Panc1 (cell line): ENCODE measurements at regions not wholly inside any gene's neighbourhood (a gene's known extent, or its start where the extent isn't known, plus 50 kb on each side); places are given as distances from the start of the nearest gene placed in this dataset.

Experiments used
- POLR2AphosphoS5 ChIP-seq: IDR thresholded peaks from 2 replicates; pipeline ENCODE4 v1.6.1; 2012; ENCODE audit warnings: mild to moderate bottlenecking, low read depth, low read length, moderate library complexity
- REST ChIP-seq, 2 experiments: IDR thresholded peaks; 2 replicates each; pipeline ENCODE4 v1.6.1; 2011 to 2012; ENCODE audit warnings: low read depth in 2 of 2, control low read depth in 1 of 2, low read length in 1 of 2, mild to moderate bottlenecking in 1 of 2, moderate library complexity in 1 of 2; ENCODE audit not compliant: insufficient read depth in 1 of 2
- SIN3A ChIP-seq: IDR thresholded peaks from 2 replicates; pipeline ENCODE4 v1.6.1; 2012; ENCODE audit warnings: low read depth, mild to moderate bottlenecking, low read length, moderate library complexity, borderline replicate concordance; ENCODE audit not compliant: insufficient read depth
- TCF7L2 ChIP-seq: IDR thresholded peaks from 2 replicates; pipeline ENCODE4 v1.6.1; 2011; ENCODE audit warnings: mild to moderate bottlenecking, low read depth, low read length, inconsistent platforms
- TF ChIP-seq, protein P1 (sequence below): fragments of 450-650 bp; IDR thresholded peaks from 2 replicates; pipeline ENCODE4 v1.5.1; 2017; ENCODE audit warnings: mild to moderate bottlenecking

GRCh38 chr4:37740546-37740945 is 54.4 kb upstream of the RELL1 start:
- TF ChIP-seq, protein P1, sequence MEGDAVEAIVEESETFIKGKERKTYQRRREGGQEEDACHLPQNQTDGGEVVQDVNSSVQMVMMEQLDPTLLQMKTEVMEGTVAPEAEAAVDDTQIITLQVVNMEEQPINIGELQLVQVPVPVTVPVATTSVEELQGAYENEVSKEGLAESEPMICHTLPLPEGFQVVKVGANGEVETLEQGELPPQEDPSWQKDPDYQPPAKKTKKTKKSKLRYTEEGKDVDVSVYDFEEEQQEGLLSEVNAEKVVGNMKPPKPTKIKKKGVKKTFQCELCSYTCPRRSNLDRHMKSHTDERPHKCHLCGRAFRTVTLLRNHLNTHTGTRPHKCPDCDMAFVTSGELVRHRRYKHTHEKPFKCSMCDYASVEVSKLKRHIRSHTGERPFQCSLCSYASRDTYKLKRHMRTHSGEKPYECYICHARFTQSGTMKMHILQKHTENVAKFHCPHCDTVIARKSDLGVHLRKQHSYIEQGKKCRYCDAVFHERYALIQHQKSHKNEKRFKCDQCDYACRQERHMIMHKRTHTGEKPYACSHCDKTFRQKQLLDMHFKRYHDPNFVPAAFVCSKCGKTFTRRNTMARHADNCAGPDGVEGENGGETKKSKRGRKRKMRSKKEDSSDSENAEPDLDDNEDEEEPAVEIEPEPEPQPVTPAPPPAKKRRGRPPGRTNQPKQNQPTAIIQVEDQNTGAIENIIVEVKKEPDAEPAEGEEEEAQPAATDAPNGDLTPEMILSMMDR, result no peak
- TF ChIP-seq SIN3A (no peak), POLR2AphosphoS5 (no peak), REST (IDR thresholded peaks at IDR 0.05; ENCODE audit: insufficient read depth in 1 of 2, low read depth in 2 of 2, low read length in 1 of 2) (no peak), TCF7L2 (no peak)
